GM18867 (cell line): ENCODE measurements at regions not wholly inside any gene's neighbourhood (a gene's known extent, or its start where the extent isn't known, plus 50 kb on each side); places are given as distances from the start of the nearest gene placed in this dataset.
"Not testable (repeated sequence)": the region's sequence is repeated elsewhere in the genome, so short reads cannot be mapped to it uniquely, and the experiment has no call there.

ENCODE experiments used
- ATAC-seq: cut with Tn5 transposase; IDR thresholded peaks from one replicate; pipeline ENCODE4 v1.9.1; 2021; ENCODE audit warnings: mild to moderate bottlenecking, moderate library complexity; ENCODE audit not compliant: unreplicated experiment

GRCh38 chr5:145395151-145395550 is 440.0 kb downstream of the PRELID2 start:
- not testable (repeated sequence) for ATAC-seq

- no peak for ATAC-seq
These were observed 441.7 kb downstream of the PRELID2 start for GRCh38 chr5:145393426-145393825.

- ATAC-seq, result no peak
These were observed 446.1 kb downstream of the PRELID2 start for GRCh38 chr5:145389047-145389446.

- ATAC-seq, result no peak
These were observed 449.9 kb downstream of the PRELID2 start for GRCh38 chr5:145385276-145385675.

- ATAC-seq, result no peak
These were observed 456.9 kb downstream of the PRELID2 start for GRCh38 chr5:145378226-145378625.

- ATAC-seq, result no peak
These were observed 459.6 kb downstream of the PRELID2 start for GRCh38 chr5:145375521-145375920.

- ATAC-seq, result no peak
These were observed 469.7 kb downstream of the PRELID2 start for GRCh38 chr5:145365464-145365863.

- no peak for ATAC-seq
These were observed 472.9 kb downstream of the PRELID2 start for GRCh38 chr5:145362266-145362665.

GRCh38 chr5:145360936-145361335 is 474.2 kb downstream of the PRELID2 start:
- no peak for ATAC-seq

GRCh38 chr5:145350513-145350912 is 484.6 kb downstream of the PRELID2 start:
- no peak for ATAC-seq

GRCh38 chr5:145347026-145347616 is 488.0 kb downstream of the PRELID2 start:
- ATAC-seq, result peak; percentile 86

- no peak for ATAC-seq
These were observed 489.4 kb downstream of the PRELID2 start for GRCh38 chr5:145345511-145346287.

- no peak for ATAC-seq
These were observed 493.3 kb downstream of the PRELID2 start for GRCh38 chr5:145341842-145342241.

GRCh38 chr5:145340099-145340498 is 495.0 kb downstream of the PRELID2 start:
- no peak for ATAC-seq

- ATAC-seq, result no peak
These were observed 510.2 kb downstream of the PRELID2 start for GRCh38 chr5:145324767-145325479.

GRCh38 chr5:145324101-145324500 is 511.0 kb downstream of the PRELID2 start:
- ATAC-seq, result no peak

- peak; percentile 95 for ATAC-seq
These were observed 518.9 kb downstream of the PRELID2 start for GRCh38 chr5:145316282-145316681.

GRCh38 chr5:145307866-145308382 is 527.2 kb downstream of the PRELID2 start:
- ATAC-seq, result no peak

GRCh38 chr5:145295236-145295835 is 539.8 kb downstream of the PRELID2 start:
- ATAC-seq, result no peak

GRCh38 chr5:145294331-145294730 is 540.8 kb downstream of the PRELID2 start:
- no peak for ATAC-seq

- no peak for ATAC-seq
These were observed 541.4 kb downstream of the PRELID2 start for GRCh38 chr5:145293716-145294115.
